ENCODE measurements at regions not wholly inside any gene's neighbourhood (a gene's known extent, or its start where the extent isn't known, plus 50 kb on each side); places are given as distances from the start of the nearest gene placed in this dataset.

DNA sequence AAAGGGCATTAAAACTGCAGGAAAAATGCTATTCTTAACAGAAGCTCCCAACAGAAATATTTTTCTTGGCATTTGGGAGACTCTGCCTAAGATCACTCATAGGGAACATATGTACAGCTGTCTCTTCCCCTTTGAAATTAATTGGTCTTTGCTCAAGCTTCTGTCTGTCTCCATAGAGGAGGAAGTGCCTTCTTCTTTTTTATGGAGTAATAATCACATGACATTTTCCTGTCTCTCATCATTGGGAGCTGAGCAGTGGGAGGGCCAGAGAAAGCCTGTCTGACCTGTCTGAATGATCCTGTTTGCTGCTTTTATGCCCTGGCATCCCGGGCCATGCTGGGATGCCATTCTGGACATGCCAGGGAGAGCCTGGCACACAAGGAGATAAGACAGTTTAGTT is 145.6 kb downstream of the AQP4 start:
- H3K36me3 ChIP-seq: no peaks in the 10 kb centered on the region
- no peaks in the 10 kb centered on the region for H3K4me1 ChIP-seq (ENCODE audit: low read depth)
- H3K9me3 ChIP-seq (ENCODE audit: low read depth): no peaks in the 10 kb centered on the region
- DNase-seq (ENCODE audit: low read depth in 1 of 2, low spot score in 1 of 2): no peak
- no peaks in the 10 kb centered on the region for H3K27me3 ChIP-seq
- no peak overlapping the region for H3K4me3 ChIP-seq
- TF ChIP-seq, protein P1, sequence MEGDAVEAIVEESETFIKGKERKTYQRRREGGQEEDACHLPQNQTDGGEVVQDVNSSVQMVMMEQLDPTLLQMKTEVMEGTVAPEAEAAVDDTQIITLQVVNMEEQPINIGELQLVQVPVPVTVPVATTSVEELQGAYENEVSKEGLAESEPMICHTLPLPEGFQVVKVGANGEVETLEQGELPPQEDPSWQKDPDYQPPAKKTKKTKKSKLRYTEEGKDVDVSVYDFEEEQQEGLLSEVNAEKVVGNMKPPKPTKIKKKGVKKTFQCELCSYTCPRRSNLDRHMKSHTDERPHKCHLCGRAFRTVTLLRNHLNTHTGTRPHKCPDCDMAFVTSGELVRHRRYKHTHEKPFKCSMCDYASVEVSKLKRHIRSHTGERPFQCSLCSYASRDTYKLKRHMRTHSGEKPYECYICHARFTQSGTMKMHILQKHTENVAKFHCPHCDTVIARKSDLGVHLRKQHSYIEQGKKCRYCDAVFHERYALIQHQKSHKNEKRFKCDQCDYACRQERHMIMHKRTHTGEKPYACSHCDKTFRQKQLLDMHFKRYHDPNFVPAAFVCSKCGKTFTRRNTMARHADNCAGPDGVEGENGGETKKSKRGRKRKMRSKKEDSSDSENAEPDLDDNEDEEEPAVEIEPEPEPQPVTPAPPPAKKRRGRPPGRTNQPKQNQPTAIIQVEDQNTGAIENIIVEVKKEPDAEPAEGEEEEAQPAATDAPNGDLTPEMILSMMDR (IDR thresholded peaks at IDR 0.05; ENCODE audit: low read depth, low read length): no peak
- H3K27ac ChIP-seq: no peak overlapping the region

DNA sequence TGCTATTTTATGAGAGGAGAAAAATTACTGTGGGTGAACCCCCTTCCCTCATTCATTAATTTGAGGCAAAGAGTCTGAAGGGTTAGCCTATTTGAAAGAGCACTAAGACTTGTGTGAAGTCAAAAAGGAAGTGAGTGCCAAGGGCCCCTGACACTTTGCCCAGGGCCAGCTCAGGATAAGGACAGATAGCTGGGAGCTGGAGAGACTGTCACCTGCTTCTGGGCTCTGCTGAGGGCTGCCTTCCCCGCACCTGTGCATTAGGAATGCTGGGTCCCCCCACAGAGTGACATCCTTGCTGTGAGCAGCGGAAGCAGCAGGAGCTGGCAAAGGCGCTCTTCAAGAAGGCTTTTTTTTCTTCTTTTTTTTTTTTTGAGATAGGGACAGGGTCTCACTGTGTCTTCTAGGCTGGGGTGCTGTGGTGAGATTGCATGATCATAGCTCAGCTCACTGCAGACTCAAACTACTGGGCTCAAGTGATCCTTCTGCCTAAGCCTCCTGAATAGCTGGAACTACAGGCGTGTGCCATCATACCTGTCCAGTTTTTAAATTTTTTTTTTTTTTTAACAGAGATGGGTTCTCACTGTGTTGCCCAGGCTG is 148.3 kb downstream of the AQP4 start:
- Histone ChIP-seq H3K9me3 (ENCODE audit: low read depth) (no peaks in the 10 kb centered on the region), H3K4me1 (ENCODE audit: low read depth) (no peaks in the 10 kb centered on the region), H3K36me3 (no peaks in the 10 kb centered on the region), H3K27me3 (no peaks in the 10 kb centered on the region), H3K27ac (no peak overlapping the region), H3K4me3 (no peak overlapping the region)
- no peak for DNase-seq (ENCODE audit: low read depth in 1 of 2, low spot score in 1 of 2)
- TF ChIP-seq, protein P1 (IDR thresholded peaks at IDR 0.05; ENCODE audit: low read depth, low read length): no peak

DNA sequence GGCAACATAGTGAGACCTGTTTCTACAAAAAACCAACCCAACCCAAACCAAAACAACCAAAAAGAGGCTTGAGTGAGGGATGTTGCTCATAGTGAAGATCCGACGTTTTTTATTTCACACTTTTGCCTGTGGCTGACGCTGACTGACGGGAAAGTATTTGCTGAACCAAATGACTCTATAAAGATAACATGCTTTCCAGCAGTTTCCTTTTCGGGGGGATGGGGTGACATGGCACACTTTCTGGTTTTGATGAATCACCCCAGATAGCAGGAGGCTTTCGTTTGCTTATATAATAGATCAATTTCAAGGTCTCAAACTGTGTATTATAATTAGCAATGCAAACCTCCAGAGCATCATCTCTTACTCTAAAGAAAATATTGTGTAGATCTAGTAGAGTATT is 150.8 kb downstream of the AQP4 start:
- DNase-seq (ENCODE audit: low read depth in 1 of 2, low spot score in 1 of 2): peak in 1 of 2 donors; percentile 34
- H3K36me3 ChIP-seq: no peaks in the 10 kb centered on the region
- no peak overlapping the region for H3K27ac ChIP-seq
- no peaks in the 10 kb centered on the region for H3K27me3 ChIP-seq
- H3K4me3 ChIP-seq: no peak overlapping the region
- TF ChIP-seq, protein P1 (IDR thresholded peaks at IDR 0.05; ENCODE audit: low read depth, low read length): no peak
- no peaks in the 10 kb centered on the region for H3K4me1 ChIP-seq (ENCODE audit: low read depth)
- H3K9me3 ChIP-seq (ENCODE audit: low read depth): no peaks in the 10 kb centered on the region

DNA sequence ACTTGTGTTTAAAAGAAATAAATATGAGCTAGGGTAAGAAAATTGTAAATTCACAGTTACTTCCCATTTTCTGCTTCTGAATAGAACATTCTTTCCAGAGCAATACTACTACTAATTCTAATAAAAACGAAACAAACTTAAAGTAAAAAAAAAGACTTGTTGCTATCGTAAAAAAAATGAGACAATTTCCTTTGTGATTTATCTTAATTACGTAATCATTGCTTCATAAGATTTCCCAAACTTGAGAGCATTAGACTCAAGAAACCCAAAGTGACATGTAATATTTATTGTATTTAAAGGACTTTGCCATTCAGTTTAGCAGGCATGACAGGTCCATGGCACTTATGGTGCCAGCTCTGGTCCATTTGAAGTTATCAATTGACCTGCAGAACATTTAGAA is 153.8 kb downstream of the AQP4 start:
- Histone ChIP-seq H3K4me3 (no peak overlapping the region), H3K4me1 (ENCODE audit: low read depth) (peaks cover 8% of the 10 kb centered on the region), H3K36me3 (no peaks in the 10 kb centered on the region), H3K9me3 (ENCODE audit: low read depth) (no peaks in the 10 kb centered on the region), H3K27ac (no peak overlapping the region), H3K27me3 (no peaks in the 10 kb centered on the region)
- peak in 1 of 2 donors; percentile 46 for DNase-seq (ENCODE audit: low read depth in 1 of 2, low spot score in 1 of 2)
- TF ChIP-seq, protein P1 (IDR thresholded peaks at IDR 0.05; ENCODE audit: low read depth, low read length): no peak

DNA sequence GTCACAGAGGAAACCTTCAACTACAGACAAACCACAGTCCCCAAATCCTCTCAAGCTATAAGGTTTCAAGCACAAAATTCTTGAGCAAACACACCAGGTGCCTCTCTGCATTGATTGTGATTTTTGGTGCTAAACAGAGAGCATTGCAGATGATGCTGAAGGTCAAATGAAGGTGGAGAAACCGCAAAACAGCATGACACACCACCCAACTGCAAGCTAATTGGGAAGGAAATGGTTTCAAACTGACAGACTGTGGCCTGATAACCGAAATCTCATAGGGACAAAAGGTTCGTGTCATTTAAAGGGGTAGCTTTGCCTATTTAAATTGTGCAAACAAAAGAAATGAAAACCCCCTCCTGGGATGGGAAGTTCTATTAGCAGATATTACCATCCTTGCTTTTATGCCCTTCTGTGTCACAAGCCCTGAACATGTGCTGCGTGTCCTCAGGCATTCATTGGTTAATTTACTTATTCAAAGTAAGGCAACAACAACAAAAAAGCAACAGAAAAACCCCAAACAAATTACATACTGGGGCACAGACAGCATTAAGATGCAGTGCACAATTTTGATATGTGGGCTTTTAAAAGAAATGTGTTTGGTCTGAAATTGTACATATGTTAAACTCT is 154.9 kb downstream of the AQP4 start:
- no peaks in the 10 kb centered on the region for H3K9me3 ChIP-seq (ENCODE audit: low read depth)
- DNase-seq (ENCODE audit: low read depth in 1 of 2, low spot score in 1 of 2): peak in 1 of 2 donors; percentile 8
- TF ChIP-seq, protein P1 (IDR thresholded peaks at IDR 0.05; ENCODE audit: low read depth, low read length): no peak
- no peaks in the 10 kb centered on the region for H3K27me3 ChIP-seq
- no peaks in the 10 kb centered on the region for H3K36me3 ChIP-seq
- no peak overlapping the region for H3K4me3 ChIP-seq
- peaks cover 8% of the 10 kb centered on the region for H3K4me1 ChIP-seq (ENCODE audit: low read depth)
- no peak overlapping the region for H3K27ac ChIP-seq
